ENCODE measurements at regions not wholly inside any gene's neighbourhood (a gene's known extent, or its start where the extent isn't known, plus 50 kb on each side); places are given as distances from the start of the nearest gene placed in this dataset.

DNA sequence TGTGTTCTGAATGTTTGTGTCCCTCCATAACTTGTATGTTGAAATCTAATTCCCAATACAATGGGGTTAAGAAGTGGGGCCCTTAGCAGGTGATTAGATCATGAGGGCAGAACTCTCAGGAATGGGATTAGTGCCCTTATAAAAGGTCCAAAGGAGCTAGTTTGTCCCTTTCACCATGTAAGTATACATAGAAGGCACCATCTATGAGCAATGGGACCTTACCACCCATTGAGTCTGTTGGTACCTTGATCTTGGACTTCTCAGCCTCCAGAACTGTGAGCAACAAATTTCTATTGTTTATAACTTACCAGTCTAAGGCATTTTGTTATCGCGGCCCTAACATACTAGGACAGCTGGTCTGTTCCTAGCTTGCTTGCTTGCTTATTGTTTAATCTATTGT, 106.3 kb downstream of the MYCN start:
- Histone ChIP-seq H3K4me1 (ENCODE audit: insufficient read depth, poor library complexity, severe bottlenecking) (no peaks in the 10 kb centered on the region), H3K4me3 (ENCODE audit: severe bottlenecking) (no peak overlapping the region), H3K27ac (ENCODE audit: poor library complexity, severe bottlenecking) (no peak overlapping the region), H3K9me3 (ENCODE audit: severe bottlenecking) (no peaks in the 10 kb centered on the region), H3K36me3 (ENCODE audit: low read depth) (no peaks in the 10 kb centered on the region), H3K27me3 (ENCODE audit: insufficient read depth, poor library complexity, severe bottlenecking) (no peaks in the 10 kb centered on the region)
- TF ChIP-seq, protein P1, sequence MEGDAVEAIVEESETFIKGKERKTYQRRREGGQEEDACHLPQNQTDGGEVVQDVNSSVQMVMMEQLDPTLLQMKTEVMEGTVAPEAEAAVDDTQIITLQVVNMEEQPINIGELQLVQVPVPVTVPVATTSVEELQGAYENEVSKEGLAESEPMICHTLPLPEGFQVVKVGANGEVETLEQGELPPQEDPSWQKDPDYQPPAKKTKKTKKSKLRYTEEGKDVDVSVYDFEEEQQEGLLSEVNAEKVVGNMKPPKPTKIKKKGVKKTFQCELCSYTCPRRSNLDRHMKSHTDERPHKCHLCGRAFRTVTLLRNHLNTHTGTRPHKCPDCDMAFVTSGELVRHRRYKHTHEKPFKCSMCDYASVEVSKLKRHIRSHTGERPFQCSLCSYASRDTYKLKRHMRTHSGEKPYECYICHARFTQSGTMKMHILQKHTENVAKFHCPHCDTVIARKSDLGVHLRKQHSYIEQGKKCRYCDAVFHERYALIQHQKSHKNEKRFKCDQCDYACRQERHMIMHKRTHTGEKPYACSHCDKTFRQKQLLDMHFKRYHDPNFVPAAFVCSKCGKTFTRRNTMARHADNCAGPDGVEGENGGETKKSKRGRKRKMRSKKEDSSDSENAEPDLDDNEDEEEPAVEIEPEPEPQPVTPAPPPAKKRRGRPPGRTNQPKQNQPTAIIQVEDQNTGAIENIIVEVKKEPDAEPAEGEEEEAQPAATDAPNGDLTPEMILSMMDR (IDR thresholded peaks at IDR 0.05; ENCODE audit: poor library complexity, severe bottlenecking) = no peak
- DNase-seq (ENCODE audit: low spot score) = no peak
- ATAC-seq (ENCODE audit: low read depth) = no peak

DNA sequence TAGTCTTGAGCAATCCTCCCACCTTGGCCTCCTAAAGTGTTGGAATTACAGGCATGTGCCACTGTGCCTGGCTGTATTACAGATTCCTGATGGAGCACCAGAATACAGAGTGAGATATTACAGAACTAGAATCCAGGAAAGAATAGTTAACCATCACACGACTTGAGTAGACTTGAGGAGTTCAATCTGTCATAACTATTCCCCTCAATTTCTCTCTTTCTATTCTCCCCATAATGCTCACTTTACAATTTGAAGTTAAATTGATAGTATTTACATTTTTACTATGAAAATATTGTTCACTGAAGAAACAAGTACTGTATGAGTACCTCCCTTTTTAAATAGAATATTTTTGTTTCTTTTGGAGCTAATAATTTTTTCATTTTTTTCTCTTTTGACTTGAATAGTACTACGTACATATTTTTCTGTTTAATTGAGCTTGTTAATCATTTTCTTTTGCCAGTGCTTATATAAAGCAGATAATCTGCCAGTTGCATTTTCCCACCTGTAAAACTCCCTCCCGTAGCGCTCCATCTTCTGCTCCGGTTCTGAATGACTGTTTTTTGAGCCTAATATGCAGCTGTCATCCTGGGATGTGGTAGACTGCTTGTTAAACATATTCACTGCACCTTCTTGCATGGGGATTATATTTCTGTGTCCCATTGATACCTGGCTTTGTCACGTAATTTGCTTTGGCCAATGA, 105.5 kb downstream of the MYCN start:
- Histone ChIP-seq H3K9me3 (ENCODE audit: severe bottlenecking) (no peaks in the 10 kb centered on the region), H3K36me3 (ENCODE audit: low read depth) (no peaks in the 10 kb centered on the region), H3K4me3 (ENCODE audit: severe bottlenecking) (no peak overlapping the region), H3K27me3 (ENCODE audit: insufficient read depth, poor library complexity, severe bottlenecking) (no peaks in the 10 kb centered on the region), H3K4me1 (ENCODE audit: insufficient read depth, poor library complexity, severe bottlenecking) (no peaks in the 10 kb centered on the region), H3K27ac (ENCODE audit: poor library complexity, severe bottlenecking) (no peak overlapping the region)
- TF ChIP-seq, protein P1 (IDR thresholded peaks at IDR 0.05; ENCODE audit: poor library complexity, severe bottlenecking) = no peak
- no peak for ATAC-seq (ENCODE audit: low read depth)
- DNase-seq (ENCODE audit: low spot score) = no peak

DNA sequence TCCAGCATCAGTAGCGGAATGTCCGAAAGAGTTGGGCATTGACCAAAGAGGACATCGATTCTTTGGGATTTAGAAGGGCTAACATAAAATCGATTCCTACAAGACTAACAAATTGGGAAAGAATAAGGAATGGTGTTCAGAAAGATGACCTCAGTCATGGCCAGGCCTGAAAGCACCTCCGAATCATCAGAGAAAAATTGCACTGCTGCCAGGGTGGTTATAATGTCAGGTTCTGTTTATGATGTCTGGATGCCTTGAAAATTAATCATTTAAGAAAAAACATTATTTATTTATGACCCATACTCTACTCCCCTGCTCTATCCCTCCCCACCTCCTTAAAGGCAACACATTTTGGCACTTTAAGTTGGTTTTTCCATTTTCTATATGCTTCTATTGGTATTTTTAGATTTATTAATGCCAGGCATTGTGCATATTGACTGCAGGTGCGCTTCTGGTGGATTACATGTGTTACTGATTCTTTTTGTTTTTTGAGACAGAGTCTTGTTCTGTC, 104.7 kb downstream of the MYCN start:
- no peaks in the 10 kb centered on the region for H3K4me1 ChIP-seq (ENCODE audit: insufficient read depth, poor library complexity, severe bottlenecking)
- peak; percentile 41; the same call in 1 of the 3 replicates for ATAC-seq (ENCODE audit: low read depth)
- no peak for DNase-seq (ENCODE audit: low spot score)
- H3K36me3 ChIP-seq (ENCODE audit: low read depth) = no peaks in the 10 kb centered on the region
- TF ChIP-seq, protein P1 (IDR thresholded peaks at IDR 0.05; ENCODE audit: poor library complexity, severe bottlenecking) = no peak
- H3K27me3 ChIP-seq (ENCODE audit: insufficient read depth, poor library complexity, severe bottlenecking) = no peaks in the 10 kb centered on the region
- H3K27ac ChIP-seq (ENCODE audit: poor library complexity, severe bottlenecking) = no peak overlapping the region
- H3K9me3 ChIP-seq (ENCODE audit: severe bottlenecking) = no peaks in the 10 kb centered on the region
- H3K4me3 ChIP-seq (ENCODE audit: severe bottlenecking) = no peak overlapping the region

GRCh38 chr2:16043627-16044026, 103.3 kb downstream of the MYCN start:
- ATAC-seq (ENCODE audit: low read depth) = no peak
- H3K9me3 ChIP-seq (ENCODE audit: severe bottlenecking) = no peaks in the 10 kb centered on the region
- H3K36me3 ChIP-seq (ENCODE audit: low read depth) = no peaks in the 10 kb centered on the region
- DNase-seq (ENCODE audit: low spot score) = no peak
- H3K4me3 ChIP-seq (ENCODE audit: severe bottlenecking) = no peak overlapping the region
- no peaks in the 10 kb centered on the region for H3K27me3 ChIP-seq (ENCODE audit: insufficient read depth, poor library complexity, severe bottlenecking)
- no peak overlapping the region for H3K27ac ChIP-seq (ENCODE audit: poor library complexity, severe bottlenecking)
- H3K4me1 ChIP-seq (ENCODE audit: insufficient read depth, poor library complexity, severe bottlenecking) = no peaks in the 10 kb centered on the region
- TF ChIP-seq, protein P1 (IDR thresholded peaks at IDR 0.05; ENCODE audit: poor library complexity, severe bottlenecking) = no peak

DNA sequence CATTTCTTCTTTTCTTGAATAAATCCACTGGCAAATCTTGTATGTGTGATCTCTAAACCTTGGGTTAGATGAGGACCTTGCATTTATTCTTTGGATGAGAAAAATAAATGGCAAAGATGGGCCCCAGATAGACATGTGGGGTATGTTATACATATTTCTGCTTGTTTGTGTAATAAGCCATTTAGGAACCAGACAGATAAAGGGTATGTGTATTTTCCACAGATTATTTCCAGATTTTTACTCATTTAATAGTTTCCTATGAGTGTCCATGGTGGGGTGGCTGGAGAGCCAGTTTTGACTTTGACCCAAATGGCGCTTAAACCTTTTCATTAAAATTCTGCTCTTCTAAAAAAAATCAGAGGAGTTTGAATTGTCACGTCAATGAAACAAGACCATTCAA, 102.8 kb downstream of the MYCN start:
- no peaks in the 10 kb centered on the region for H3K36me3 ChIP-seq (ENCODE audit: low read depth)
- TF ChIP-seq, protein P1 (IDR thresholded peaks at IDR 0.05; ENCODE audit: poor library complexity, severe bottlenecking) = no peak
- H3K4me1 ChIP-seq (ENCODE audit: insufficient read depth, poor library complexity, severe bottlenecking) = no peaks in the 10 kb centered on the region
- DNase-seq (ENCODE audit: low spot score) (no peak), ATAC-seq (ENCODE audit: low read depth) (no peak)
- H3K9me3 ChIP-seq (ENCODE audit: severe bottlenecking) = no peaks in the 10 kb centered on the region
- H3K27me3 ChIP-seq (ENCODE audit: insufficient read depth, poor library complexity, severe bottlenecking) = no peaks in the 10 kb centered on the region
- no peak overlapping the region for H3K27ac ChIP-seq (ENCODE audit: poor library complexity, severe bottlenecking)
- H3K4me3 ChIP-seq (ENCODE audit: severe bottlenecking) = no peak overlapping the region

All from RWPE2 (cell line).